CD8-positive, alpha-beta memory T cell (primary cell): ENCODE measurements at regions not wholly inside any gene's neighbourhood (a gene's known extent, or its start where the extent isn't known, plus 50 kb on each side); places are given as distances from the start of the nearest gene placed in this dataset.

Experiments
- CTCF ChIA-PET: fragments of 350-600 bp; sonication (Branson Sonifier 250); formaldehyde crosslinking; loops from one replicate; lab custom pipeline; 2021; ENCODE audit warnings: antibody characterized with exemption; lab: Charles Lee
- POLR2A ChIA-PET: fragments of 350-600 bp; sonication (Branson Sonifier 250); formaldehyde crosslinking; loops from one replicate; lab custom pipeline; 2021; ENCODE audit warnings: antibody characterized with exemption; lab: Charles Lee
- DNase-seq, 5 donors: peaks; one replicate each; pipeline versions ENCODE4 v3.0.0 to v3.0.0-alpha.2; 2020 to 2022; ENCODE audit warnings: mixed read lengths in 1 of 5
- H3K27ac ChIP-seq: one replicate; pipeline ENCODE4 v1.7.0; 2013; ENCODE audit warnings: low read depth, mild to moderate bottlenecking, low read length, moderate library complexity
- H3K27me3 ChIP-seq: 2 replicates; pipeline ENCODE4 v1.7.0; 2013; ENCODE audit warnings: low read length, mild to moderate bottlenecking; ENCODE audit not compliant: insufficient read depth, poor library complexity, severe bottlenecking
- H3K36me3 ChIP-seq: 2 replicates; pipeline ENCODE4 v1.7.0; 2013; ENCODE audit warnings: mild to moderate bottlenecking, low read length, moderate library complexity; ENCODE audit not compliant: insufficient read depth
- H3K4me1 ChIP-seq: 2 replicates; pipeline ENCODE4 v1.7.0; 2013; ENCODE audit warnings: mild to moderate bottlenecking, low read length, moderate library complexity; ENCODE audit not compliant: insufficient read depth
- H3K4me3 ChIP-seq: 2 replicates; pipeline ENCODE4 v1.7.0; 2013; ENCODE audit warnings: mild to moderate bottlenecking, low read length
- H3K9me3 ChIP-seq: 2 replicates; pipeline ENCODE4 v1.7.0; 2013; ENCODE audit warnings: mild to moderate bottlenecking, low read length
- H3K27ac Mint-ChIP-seq, 8 donors: one replicate each; pipeline ENCODE4 v1.8.0; 2020 to 2021; ENCODE audit warnings: mixed read lengths in 8 of 8, mild to moderate bottlenecking in 6 of 8, inconsistent platforms in 3 of 8, moderate library complexity in 3 of 8
- H3K27me3 Mint-ChIP-seq, 2 donors: one replicate each; pipeline ENCODE4 v1.8.0; 2020 to 2021; ENCODE audit warnings: mixed read lengths in 2 of 2, mild to moderate bottlenecking in 1 of 2, moderate library complexity in 1 of 2
- H3K36me3 Mint-ChIP-seq, 3 donors: one replicate each; pipeline ENCODE4 v1.8.0; 2020 to 2021; ENCODE audit warnings: mixed read lengths in 3 of 3, inconsistent platforms in 1 of 3, mild to moderate bottlenecking in 1 of 3
- H3K4me1 Mint-ChIP-seq, 3 donors: one replicate each; pipeline ENCODE4 v1.8.0; 2020 to 2021; ENCODE audit warnings: mixed read lengths in 3 of 3, inconsistent platforms in 1 of 3, mild to moderate bottlenecking in 1 of 3
- H3K4me3 Mint-ChIP-seq, 7 donors: one replicate each; pipeline ENCODE4 v1.8.0; 2020 to 2021; ENCODE audit warnings: mixed read lengths in 7 of 7, mild to moderate bottlenecking in 6 of 7, moderate library complexity in 4 of 7, inconsistent platforms in 2 of 7
- H3K9me3 Mint-ChIP-seq, 5 donors: one replicate each; pipeline ENCODE4 v1.8.0; 2020 to 2022; ENCODE audit warnings: mixed read lengths in 5 of 5, mild to moderate bottlenecking in 3 of 5, moderate library complexity in 2 of 5, inconsistent platforms in 1 of 5

DNA sequence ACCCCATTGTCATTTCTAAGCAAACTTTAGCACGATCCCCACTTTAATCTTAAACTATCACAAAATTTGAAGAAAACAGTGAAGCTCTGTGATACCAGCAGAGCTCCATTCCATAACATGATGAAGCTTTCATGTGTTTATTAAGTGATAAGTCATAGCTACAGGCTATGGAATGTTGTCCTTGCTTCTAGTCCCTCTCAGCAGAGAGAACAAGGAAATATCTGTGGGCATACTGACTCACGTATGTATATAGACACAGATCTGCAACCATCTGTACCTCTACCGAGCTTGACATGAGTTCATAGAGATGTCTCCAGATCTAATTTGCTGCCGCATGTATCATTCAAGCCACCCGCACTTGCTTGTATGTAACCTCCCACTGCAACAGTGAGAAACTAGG is 588.9 kb downstream of the ETS1 start:
- CTCF ChIA-PET: no interaction called here

DNA sequence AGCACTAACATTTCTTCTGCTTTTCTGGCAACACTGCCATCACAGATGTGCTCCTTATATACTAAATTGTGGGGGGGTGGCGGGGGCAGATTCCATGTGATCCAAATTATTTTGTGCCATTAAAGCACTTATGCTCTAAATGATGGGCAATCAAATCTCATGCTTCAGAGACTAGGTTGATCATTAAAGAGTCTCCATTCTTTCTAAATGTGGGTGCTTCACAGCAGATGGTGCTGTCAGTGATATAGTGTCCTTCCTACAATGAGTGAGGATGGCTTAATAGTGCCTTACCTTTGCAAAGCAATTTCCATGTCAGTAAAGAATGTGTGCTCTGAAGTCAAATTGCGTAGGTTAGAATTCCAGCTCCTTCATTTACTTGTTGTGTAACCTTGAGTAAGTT is 589.8 kb downstream of the ETS1 start:
- no peak for DNase-seq
- H3K4me1 ChIP-seq: no peaks in the 10 kb centered on the region
- POLR2A ChIA-PET: no interaction called here
- H3K4me3 ChIP-seq: no peak overlapping the region
- no peaks in the 10 kb centered on the region for H3K36me3 ChIP-seq
- no peaks in the 10 kb centered on the region for H3K9me3 ChIP-seq
- no peak overlapping the region for H3K27ac Mint-ChIP-seq
- H3K4me1 Mint-ChIP-seq: no peaks in the 10 kb centered on the region
- H3K9me3 Mint-ChIP-seq: no peaks in the 10 kb centered on the region
- CTCF ChIA-PET: no interaction called here
- no peaks in the 10 kb centered on the region for H3K27me3 ChIP-seq
- no peak overlapping the region for H3K27ac ChIP-seq
- H3K4me3 Mint-ChIP-seq: no peak overlapping the region
- H3K36me3 Mint-ChIP-seq: no peaks in the 10 kb centered on the region
- H3K27me3 Mint-ChIP-seq: peaks cover 10 to 39% of the 10 kb centered on the region in 2 donors

More for the DNA sequence above, 588.9 kb downstream of the ETS1 start:
- Histone ChIP-seq H3K9me3 (no peaks in the 10 kb centered on the region), H3K36me3 (no peaks in the 10 kb centered on the region), H3K27ac (no peak overlapping the region), H3K4me3 (no peak overlapping the region), H3K27me3 (no peaks in the 10 kb centered on the region), H3K4me1 (no peaks in the 10 kb centered on the region)
- Mint-ChIP-seq H3K4me1 (no peaks in the 10 kb centered on the region), H3K9me3 (no peaks in the 10 kb centered on the region), H3K27ac (no peak overlapping the region), H3K27me3 (peaks cover 9 to 42% of the 10 kb centered on the region in 2 donors), H3K36me3 (no peaks in the 10 kb centered on the region), H3K4me3 (no peak overlapping the region)
- POLR2A ChIA-PET: no interaction called here
- DNase-seq: no peak

DNA sequence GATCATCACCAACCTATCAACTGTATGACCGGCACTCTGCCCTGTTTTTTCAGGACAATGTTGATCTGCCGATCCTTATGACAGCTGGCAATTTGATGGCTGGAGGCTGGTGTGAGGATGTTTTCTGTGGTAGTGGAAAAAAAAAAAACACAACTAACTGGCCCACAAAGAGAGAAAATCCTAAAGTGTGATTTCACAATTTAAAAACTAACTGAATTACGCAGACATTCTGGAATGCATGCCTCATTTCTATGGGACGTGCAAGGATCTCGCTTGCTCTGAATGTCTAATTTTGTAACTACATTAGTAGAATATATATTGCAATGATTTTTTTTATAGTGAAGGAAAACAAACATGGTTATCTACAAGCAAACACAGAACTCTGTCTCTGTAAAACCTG is 590.5 kb downstream of the ETS1 start:
- Histone ChIP-seq H3K27ac (no peak overlapping the region), H3K4me3 (no peak overlapping the region), H3K36me3 (no peaks in the 10 kb centered on the region), H3K27me3 (no peaks in the 10 kb centered on the region), H3K4me1 (no peaks in the 10 kb centered on the region), H3K9me3 (no peaks in the 10 kb centered on the region)
- no peak for DNase-seq
- POLR2A ChIA-PET: interaction anchor here (0.6 kb wide), 1 partner anchor 598 kb away, joined by 7 read pairs; no protein-coding TSS in a partner anchor
- no peaks in the 10 kb centered on the region for H3K9me3 Mint-ChIP-seq
- no peak overlapping the region for H3K27ac Mint-ChIP-seq
- no peaks in the 10 kb centered on the region for H3K36me3 Mint-ChIP-seq
- CTCF ChIA-PET: interaction anchor here (0.5 kb wide), 1 partner anchor 1549 kb away, joined by 3 read pairs; no protein-coding TSS in a partner anchor
- H3K4me3 Mint-ChIP-seq: no peak overlapping the region
- peaks cover 10 to 33% of the 10 kb centered on the region in 2 donors for H3K27me3 Mint-ChIP-seq
- no peaks in the 10 kb centered on the region for H3K4me1 Mint-ChIP-seq

DNA sequence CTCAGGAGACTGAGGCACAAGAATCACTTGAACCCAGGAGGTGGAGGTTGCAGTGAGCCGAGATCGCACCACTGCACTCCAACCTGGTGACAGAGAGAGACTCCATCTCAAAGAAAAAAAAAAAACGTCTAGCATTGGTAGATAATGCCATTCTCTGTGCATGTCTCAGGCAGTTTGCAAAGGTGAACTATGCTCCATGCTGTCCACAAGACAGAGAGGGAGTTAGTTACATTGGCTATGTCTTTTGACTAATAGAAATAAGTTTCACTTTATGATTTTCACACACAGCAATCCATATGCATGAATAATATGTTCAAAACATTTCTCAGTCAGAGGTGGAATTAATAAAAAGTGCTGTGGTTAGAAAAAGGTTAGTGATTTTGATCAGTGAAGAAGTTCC is 591.4 kb downstream of the ETS1 start:
- peak overlapping the region in 1 of 8 donors; percentile 16 for H3K27ac Mint-ChIP-seq
- no peak overlapping the region for H3K4me3 Mint-ChIP-seq
- Histone ChIP-seq H3K9me3 (no peaks in the 10 kb centered on the region), H3K27me3 (no peaks in the 10 kb centered on the region), H3K27ac (no peak overlapping the region), H3K4me1 (no peaks in the 10 kb centered on the region), H3K4me3 (no peak overlapping the region), H3K36me3 (no peaks in the 10 kb centered on the region)
- DNase-seq: no peak
- no peaks in the 10 kb centered on the region for H3K36me3 Mint-ChIP-seq
- H3K4me1 Mint-ChIP-seq: no peaks in the 10 kb centered on the region
- ChIA-PET POLR2A (no interaction called here), CTCF (no interaction called here)
- no peaks in the 10 kb centered on the region for H3K9me3 Mint-ChIP-seq
- H3K27me3 Mint-ChIP-seq: peaks cover 10 to 38% of the 10 kb centered on the region in 2 donors

DNA sequence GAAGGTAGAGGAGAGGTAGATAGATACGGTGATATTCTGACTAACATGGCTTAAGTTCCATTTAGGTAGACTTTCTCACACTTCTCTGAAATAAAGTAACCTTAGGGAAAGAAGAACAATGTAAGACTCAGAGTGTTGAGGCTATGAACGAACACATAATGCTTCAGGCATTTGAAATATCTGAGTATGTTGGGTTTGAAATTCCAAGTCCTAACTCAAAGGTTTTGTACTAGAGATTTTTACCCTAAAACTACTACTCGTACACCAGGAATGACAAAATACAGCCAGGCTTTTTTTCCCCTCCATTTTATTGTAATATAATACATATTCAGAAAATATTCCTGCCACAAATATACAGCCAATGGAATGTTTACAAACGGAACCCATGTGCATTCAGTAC is 592.6 kb downstream of the ETS1 start:
- H3K4me3 Mint-ChIP-seq: no peak overlapping the region
- no peaks in the 10 kb centered on the region for H3K4me1 ChIP-seq
- H3K9me3 Mint-ChIP-seq: no peaks in the 10 kb centered on the region
- ChIA-PET CTCF (no interaction called here), POLR2A (no interaction called here)
- no peak for DNase-seq
- no peak overlapping the region for H3K27ac Mint-ChIP-seq
- H3K9me3 ChIP-seq: no peaks in the 10 kb centered on the region
- peaks cover 10 to 45% of the 10 kb centered on the region in 2 donors for H3K27me3 Mint-ChIP-seq
- H3K27ac ChIP-seq: no peak overlapping the region
- H3K36me3 ChIP-seq: no peaks in the 10 kb centered on the region
- H3K4me3 ChIP-seq: no peak overlapping the region
- peaks cover 3% of the 10 kb centered on the region for H3K27me3 ChIP-seq
- no peaks in the 10 kb centered on the region for H3K4me1 Mint-ChIP-seq
- H3K36me3 Mint-ChIP-seq: no peaks in the 10 kb centered on the region

DNA sequence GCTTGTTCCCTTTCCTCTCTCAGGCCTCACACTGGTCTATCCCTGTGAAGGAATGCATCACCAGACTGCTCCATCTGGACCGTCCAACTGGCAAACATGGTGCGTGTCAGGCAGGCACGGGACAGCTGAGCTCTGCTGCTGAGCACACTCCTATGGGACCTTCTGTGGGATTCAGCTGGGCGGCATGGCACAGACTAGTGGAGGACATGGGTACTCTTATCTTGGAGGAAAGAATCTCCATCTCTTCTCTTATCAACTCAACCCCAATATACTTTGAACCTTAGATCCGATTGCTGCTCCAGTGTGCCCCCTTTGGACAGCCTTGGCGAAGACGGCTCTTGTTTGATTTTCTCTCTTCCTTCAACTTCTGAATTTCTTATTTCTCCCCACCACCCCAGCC is 593.6 kb downstream of the ETS1 start:
- H3K36me3 ChIP-seq: no peaks in the 10 kb centered on the region
- H3K27ac Mint-ChIP-seq: peak overlapping the region in 1 of 8 donors; percentile 13
- H3K4me3 ChIP-seq: no peak overlapping the region
- no peaks in the 10 kb centered on the region for H3K9me3 Mint-ChIP-seq
- H3K4me3 Mint-ChIP-seq: no peak overlapping the region
- peaks cover 3% of the 10 kb centered on the region for H3K27me3 ChIP-seq
- ChIA-PET CTCF (no interaction called here), POLR2A (no interaction called here)
- no peaks in the 10 kb centered on the region for H3K36me3 Mint-ChIP-seq
- H3K4me1 Mint-ChIP-seq: no peaks in the 10 kb centered on the region
- DNase-seq: no peak
- no peaks in the 10 kb centered on the region for H3K4me1 ChIP-seq
- H3K27ac ChIP-seq: no peak overlapping the region
- no peaks in the 10 kb centered on the region for H3K9me3 ChIP-seq
- H3K27me3 Mint-ChIP-seq: peaks cover 10 to 50% of the 10 kb centered on the region in 2 donors

DNA sequence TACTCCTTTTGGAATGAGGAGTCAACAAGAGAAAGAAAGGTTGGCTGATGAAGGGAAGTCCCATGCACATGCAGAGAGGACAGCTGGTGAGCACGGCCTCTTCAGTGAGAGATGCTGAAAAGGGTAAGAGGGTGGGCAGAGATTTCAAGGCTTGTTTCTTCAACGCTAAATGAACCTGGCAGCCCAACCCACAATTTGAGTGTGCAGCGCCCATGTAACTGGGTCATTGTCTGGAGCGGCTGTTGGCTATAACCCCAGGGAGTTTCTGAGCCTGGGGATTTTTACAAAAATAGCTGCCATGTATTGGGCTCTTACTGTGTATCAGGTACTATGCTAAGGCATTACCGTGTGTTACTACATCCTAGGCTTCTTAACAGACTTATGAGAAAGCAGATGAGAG is 594.1 kb downstream of the ETS1 start:
- H3K4me3 ChIP-seq: no peak overlapping the region
- Mint-ChIP-seq H3K4me3 (no peak overlapping the region), H3K4me1 (no peaks in the 10 kb centered on the region), H3K36me3 (no peaks in the 10 kb centered on the region), H3K9me3 (no peaks in the 10 kb centered on the region), H3K27ac (no peak overlapping the region), H3K27me3 (peaks cover 10 to 50% of the 10 kb centered on the region in 2 donors)
- ChIA-PET POLR2A (no interaction called here), CTCF (no interaction called here)
- H3K9me3 ChIP-seq: no peaks in the 10 kb centered on the region
- DNase-seq: no peak
- H3K27ac ChIP-seq: no peak overlapping the region
- H3K4me1 ChIP-seq: no peaks in the 10 kb centered on the region
- no peaks in the 10 kb centered on the region for H3K36me3 ChIP-seq
- H3K27me3 ChIP-seq: peaks cover 3% of the 10 kb centered on the region

DNA sequence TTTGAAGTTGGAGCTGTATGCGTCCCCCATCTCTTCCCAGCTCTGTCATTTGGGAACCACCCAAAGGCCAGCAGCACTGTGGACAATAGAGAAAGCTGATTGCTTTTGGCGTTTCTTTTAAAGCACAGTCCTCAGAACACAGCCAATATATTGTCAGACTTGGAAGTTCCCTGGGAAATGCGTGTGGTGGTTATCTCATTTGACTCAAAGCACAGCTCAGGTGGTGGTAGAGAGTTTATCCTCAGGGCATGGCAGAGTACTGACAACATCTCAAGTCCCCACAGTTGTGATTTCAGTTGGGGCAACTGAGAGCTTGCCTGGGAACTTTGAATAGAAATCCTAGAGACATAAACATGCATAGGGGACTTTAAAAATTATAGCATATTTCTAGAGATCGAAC is 601.3 kb downstream of the ETS1 start:
- peaks cover 0 to 18% (median 0%) of the 10 kb centered on the region in 3 donors for H3K36me3 Mint-ChIP-seq
- peaks cover 8 to 39% of the 10 kb centered on the region in 2 donors for H3K27me3 Mint-ChIP-seq
- Histone ChIP-seq H3K9me3 (no peaks in the 10 kb centered on the region), H3K4me3 (no peak overlapping the region), H3K36me3 (no peaks in the 10 kb centered on the region), H3K27ac (no peak overlapping the region), H3K27me3 (peaks cover 3% of the 10 kb centered on the region), H3K4me1 (no peaks in the 10 kb centered on the region)
- CTCF ChIA-PET: no interaction called here
- DNase-seq: no peak
- H3K4me1 Mint-ChIP-seq: no peaks in the 10 kb centered on the region
- H3K27ac Mint-ChIP-seq: no peak overlapping the region
- H3K9me3 Mint-ChIP-seq: peaks cover 10 to 17% (median 14%) of the 10 kb centered on the region in 5 donors
- H3K4me3 Mint-ChIP-seq: no peak overlapping the region
- POLR2A ChIA-PET: no interaction called here

DNA sequence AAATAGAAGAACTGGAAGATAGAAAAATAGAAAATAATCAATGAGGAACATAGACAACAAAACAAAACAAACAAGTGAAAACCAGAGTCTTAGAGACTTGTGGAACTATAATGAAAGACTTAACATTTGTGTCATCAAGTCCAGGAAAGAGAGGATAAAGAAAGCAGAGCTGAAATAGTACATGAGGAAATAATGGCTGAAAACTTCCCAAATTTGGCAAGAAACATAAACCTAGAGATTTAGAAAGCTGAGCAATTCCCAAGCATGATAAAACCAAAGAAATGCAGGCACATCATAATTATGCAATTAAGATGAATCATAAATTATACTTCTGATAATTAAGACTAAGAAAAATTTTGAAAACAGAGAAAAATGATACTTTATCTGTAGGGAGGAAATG is 614.5 kb downstream of the ETS1 start:
- CTCF ChIA-PET: no interaction called here
- no peak overlapping the region for H3K4me3 Mint-ChIP-seq
- no peak overlapping the region for H3K27ac ChIP-seq
- H3K9me3 ChIP-seq: no peaks in the 10 kb centered on the region
- H3K27ac Mint-ChIP-seq: no peak overlapping the region
- H3K4me1 Mint-ChIP-seq: no peaks in the 10 kb centered on the region
- H3K27me3 ChIP-seq: no peaks in the 10 kb centered on the region
- DNase-seq: no peak
- peaks cover 14 to 40% of the 10 kb centered on the region in 2 donors for H3K27me3 Mint-ChIP-seq
- H3K4me1 ChIP-seq: no peaks in the 10 kb centered on the region
- H3K9me3 Mint-ChIP-seq: peaks cover under 1 to 9% (median 5%) of the 10 kb centered on the region in 5 donors
- H3K36me3 ChIP-seq: no peaks in the 10 kb centered on the region
- POLR2A ChIA-PET: no interaction called here
- peaks cover 0 to 9% (median 0%) of the 10 kb centered on the region in 3 donors for H3K36me3 Mint-ChIP-seq
- no peak overlapping the region for H3K4me3 ChIP-seq
